Endodermal cell (in vitro differentiated cells): ENCODE measurements at regions not wholly inside any gene's neighbourhood (a gene's known extent, or its start where the extent isn't known, plus 50 kb on each side); places are given as distances from the start of the nearest gene placed in this dataset.

Experiments
- DNase-seq: peaks from one replicate; pipeline ENCODE4 v3.0.0-alpha.2; 2017
- H3K27ac ChIP-seq: 2 replicates; pipeline ENCODE4 v1.5.1; 2013; ENCODE audit warnings: mild to moderate bottlenecking, low read depth, low read length, moderate library complexity
- H3K27me3 ChIP-seq: 2 replicates; pipeline ENCODE4 v1.6.1; 2013; ENCODE audit warnings: mild to moderate bottlenecking, low read length, moderate library complexity; ENCODE audit not compliant: insufficient read depth, control insufficient read depth, poor library complexity, severe bottlenecking
- H3K36me3 ChIP-seq: 2 replicates; pipeline ENCODE4 v1.7.0; 2013; ENCODE audit warnings: mild to moderate bottlenecking, low read length, moderate library complexity; ENCODE audit not compliant: control insufficient read depth, insufficient read depth
- H3K4me1 ChIP-seq: one replicate; pipeline ENCODE4 v1.7.0; 2013; ENCODE audit warnings: low read length; ENCODE audit not compliant: control insufficient read depth, insufficient read depth
- H3K4me3 ChIP-seq: 2 replicates; pipeline ENCODE4 v1.5.1; 2013; ENCODE audit warnings: mild to moderate bottlenecking, low read length, moderate library complexity
- H3K9ac ChIP-seq: 2 replicates; pipeline ENCODE4 v1.6.1; 2013; ENCODE audit warnings: mild to moderate bottlenecking, low read length, moderate library complexity; ENCODE audit not compliant: poor library complexity, severe bottlenecking; ENCODE audit errors: extremely low read depth
- H3K9me3 ChIP-seq: 2 replicates; pipeline ENCODE4 v1.6.1; 2013; ENCODE audit warnings: mild to moderate bottlenecking, low read length, moderate library complexity; ENCODE audit not compliant: control insufficient read depth
- H3K27ac Mint-ChIP-seq: 2 replicates; pipeline ENCODE4 v1.8.0; 2020; ENCODE audit warnings: mixed read lengths
- H3K27me3 Mint-ChIP-seq: 2 replicates; pipeline ENCODE4 v1.8.0; 2021; ENCODE audit warnings: mild to moderate bottlenecking, mixed read lengths; ENCODE audit not compliant: insufficient read depth
- H3K36me3 Mint-ChIP-seq: 2 replicates; pipeline ENCODE4 v1.8.0; 2020; ENCODE audit warnings: low read depth, mixed read lengths
- H3K4me1 Mint-ChIP-seq: 2 replicates; pipeline ENCODE4 v1.8.0; 2020; ENCODE audit warnings: mixed read lengths
- H3K4me3 Mint-ChIP-seq: 2 replicates; pipeline ENCODE4 v1.8.0; 2020; ENCODE audit warnings: mild to moderate bottlenecking, moderate library complexity, mixed read lengths
- H3K9me3 Mint-ChIP-seq: 2 replicates; pipeline ENCODE4 v1.8.0; 2020; ENCODE audit warnings: mild to moderate bottlenecking, mixed read lengths
- WGBS, 2 experiments: methylation state at CpG; one replicate each; pipeline versions ENCODE4 v1.1.5 to v1.1.7; 2013; ENCODE audit warnings: missing lambda C conversion rate in 2 of 2, mixed read lengths in 1 of 2; ENCODE audit not compliant: insufficient coverage in 1 of 2, insufficient read length in 1 of 2; 5-methylcytosine and 5-hydroxymethylcytosine counted together
- TF ChIP-seq, protein P1 (sequence below): fragments of 200-600 bp; sonication (generic); conservative IDR thresholded peaks from 2 replicates; pipeline ENCODE4 v1.5.0; 2021; ENCODE audit warnings: antibody characterized with exemption, mild to moderate bottlenecking

DNA sequence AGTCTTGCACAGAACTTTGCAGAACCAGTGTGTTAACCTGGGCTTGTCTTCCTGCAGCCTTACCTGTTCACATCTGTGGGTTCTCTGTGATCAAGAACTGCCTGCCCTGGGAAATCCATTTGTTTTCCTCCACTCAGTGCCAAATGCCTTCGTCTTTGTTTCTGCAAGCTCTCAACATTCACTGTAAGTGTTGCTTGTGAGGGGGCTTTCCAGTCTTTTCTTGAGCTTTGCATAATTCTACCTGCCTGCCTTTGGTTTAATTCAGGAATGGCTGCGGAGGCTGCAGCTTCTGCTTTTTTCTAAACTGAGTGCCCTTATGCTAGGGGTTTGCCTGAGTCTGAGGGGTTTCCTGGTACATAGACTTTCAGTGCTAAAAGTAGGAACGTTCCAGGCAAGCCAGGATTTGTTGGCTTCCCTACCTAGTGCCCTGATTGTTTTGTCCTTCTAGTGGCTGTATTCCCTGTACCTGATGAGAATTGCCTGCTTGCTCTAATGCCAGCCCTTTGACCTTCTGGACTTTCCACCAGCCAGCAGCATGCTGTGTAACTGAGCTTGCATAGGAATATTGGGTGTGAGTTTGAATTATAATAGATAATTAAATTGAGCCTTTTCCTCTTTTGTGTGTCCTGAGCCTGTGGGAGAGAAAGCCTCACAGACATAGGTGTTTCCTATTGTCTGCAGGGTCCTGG, 96.6 kb upstream of the CLSTN2 start:
- no peaks in the 10 kb centered on the region for H3K4me1 ChIP-seq
- H3K9me3 ChIP-seq, result no peaks in the 10 kb centered on the region
- Mint-ChIP-seq H3K27me3 (peaks cover 2% of the 10 kb centered on the region), H3K27ac (no peak overlapping the region), H3K4me1 (no peaks in the 10 kb centered on the region), H3K36me3 (no peaks in the 10 kb centered on the region), H3K9me3 (no peaks in the 10 kb centered on the region), H3K4me3 (no peak overlapping the region)
- no peak overlapping the region for H3K27ac ChIP-seq
- 71 to 80% methylated on average over 2 to 3 of the region's 3 CpGs for WGBS, 2 experiments
- DNase-seq, result no peak
- H3K36me3 ChIP-seq, result no peaks in the 10 kb centered on the region
- TF ChIP-seq, protein P1, sequence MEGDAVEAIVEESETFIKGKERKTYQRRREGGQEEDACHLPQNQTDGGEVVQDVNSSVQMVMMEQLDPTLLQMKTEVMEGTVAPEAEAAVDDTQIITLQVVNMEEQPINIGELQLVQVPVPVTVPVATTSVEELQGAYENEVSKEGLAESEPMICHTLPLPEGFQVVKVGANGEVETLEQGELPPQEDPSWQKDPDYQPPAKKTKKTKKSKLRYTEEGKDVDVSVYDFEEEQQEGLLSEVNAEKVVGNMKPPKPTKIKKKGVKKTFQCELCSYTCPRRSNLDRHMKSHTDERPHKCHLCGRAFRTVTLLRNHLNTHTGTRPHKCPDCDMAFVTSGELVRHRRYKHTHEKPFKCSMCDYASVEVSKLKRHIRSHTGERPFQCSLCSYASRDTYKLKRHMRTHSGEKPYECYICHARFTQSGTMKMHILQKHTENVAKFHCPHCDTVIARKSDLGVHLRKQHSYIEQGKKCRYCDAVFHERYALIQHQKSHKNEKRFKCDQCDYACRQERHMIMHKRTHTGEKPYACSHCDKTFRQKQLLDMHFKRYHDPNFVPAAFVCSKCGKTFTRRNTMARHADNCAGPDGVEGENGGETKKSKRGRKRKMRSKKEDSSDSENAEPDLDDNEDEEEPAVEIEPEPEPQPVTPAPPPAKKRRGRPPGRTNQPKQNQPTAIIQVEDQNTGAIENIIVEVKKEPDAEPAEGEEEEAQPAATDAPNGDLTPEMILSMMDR, result no peak
- H3K4me3 ChIP-seq, result no peak overlapping the region
- no peak overlapping the region for H3K9ac ChIP-seq
- no peaks in the 10 kb centered on the region for H3K27me3 ChIP-seq

DNA sequence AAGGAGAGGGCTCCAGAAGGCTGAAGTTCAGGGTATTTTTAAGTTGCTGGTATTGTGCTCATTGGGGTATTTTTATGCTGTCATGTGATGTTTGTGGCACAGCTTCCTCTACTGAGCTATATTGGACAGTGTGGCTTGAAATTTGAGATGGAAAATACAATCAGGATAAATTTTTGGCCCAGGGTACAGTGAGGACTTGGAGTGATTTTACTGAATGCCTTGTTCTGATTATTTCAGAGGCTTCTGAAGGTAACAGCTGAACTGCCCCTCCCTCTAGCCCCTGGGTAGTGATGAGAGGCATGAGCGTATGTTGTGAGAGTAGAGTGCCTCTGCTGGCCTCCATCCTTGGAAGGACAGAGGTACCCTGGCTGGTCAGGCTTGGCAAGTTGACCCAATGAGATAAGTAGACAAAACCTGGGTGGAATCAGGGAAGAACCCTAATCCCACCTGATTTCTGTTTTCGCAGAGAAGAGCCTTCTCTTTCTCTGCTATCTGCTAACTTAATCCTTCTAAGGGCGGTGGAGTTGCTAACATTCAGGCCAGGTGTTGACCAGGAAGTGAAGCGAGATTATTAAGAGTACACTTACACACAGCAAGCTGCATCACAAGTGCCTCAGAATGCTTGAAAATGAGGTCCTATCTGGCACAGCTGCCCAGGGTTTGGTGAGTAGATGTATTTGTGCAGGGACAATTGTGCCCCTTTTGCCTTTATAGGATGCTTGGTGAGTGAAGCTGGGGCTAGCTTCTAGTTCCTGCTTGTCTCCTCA, 98.1 kb upstream of the CLSTN2 start:
- no peak for DNase-seq
- Mint-ChIP-seq H3K4me1 (no peaks in the 10 kb centered on the region), H3K27ac (no peak overlapping the region), H3K9me3 (no peaks in the 10 kb centered on the region), H3K4me3 (no peak overlapping the region), H3K36me3 (no peaks in the 10 kb centered on the region), H3K27me3 (peaks cover 2% of the 10 kb centered on the region)
- TF ChIP-seq, protein P1, result no peak
- Histone ChIP-seq H3K9ac (no peak overlapping the region), H3K36me3 (no peaks in the 10 kb centered on the region), H3K27ac (no peak overlapping the region), H3K27me3 (no peaks in the 10 kb centered on the region), H3K4me1 (no peaks in the 10 kb centered on the region), H3K9me3 (no peaks in the 10 kb centered on the region), H3K4me3 (no peak overlapping the region)
- WGBS, 2 experiments, result 90 to 100% methylated on average over 1 to 4 of the region's 4 CpGs

DNA sequence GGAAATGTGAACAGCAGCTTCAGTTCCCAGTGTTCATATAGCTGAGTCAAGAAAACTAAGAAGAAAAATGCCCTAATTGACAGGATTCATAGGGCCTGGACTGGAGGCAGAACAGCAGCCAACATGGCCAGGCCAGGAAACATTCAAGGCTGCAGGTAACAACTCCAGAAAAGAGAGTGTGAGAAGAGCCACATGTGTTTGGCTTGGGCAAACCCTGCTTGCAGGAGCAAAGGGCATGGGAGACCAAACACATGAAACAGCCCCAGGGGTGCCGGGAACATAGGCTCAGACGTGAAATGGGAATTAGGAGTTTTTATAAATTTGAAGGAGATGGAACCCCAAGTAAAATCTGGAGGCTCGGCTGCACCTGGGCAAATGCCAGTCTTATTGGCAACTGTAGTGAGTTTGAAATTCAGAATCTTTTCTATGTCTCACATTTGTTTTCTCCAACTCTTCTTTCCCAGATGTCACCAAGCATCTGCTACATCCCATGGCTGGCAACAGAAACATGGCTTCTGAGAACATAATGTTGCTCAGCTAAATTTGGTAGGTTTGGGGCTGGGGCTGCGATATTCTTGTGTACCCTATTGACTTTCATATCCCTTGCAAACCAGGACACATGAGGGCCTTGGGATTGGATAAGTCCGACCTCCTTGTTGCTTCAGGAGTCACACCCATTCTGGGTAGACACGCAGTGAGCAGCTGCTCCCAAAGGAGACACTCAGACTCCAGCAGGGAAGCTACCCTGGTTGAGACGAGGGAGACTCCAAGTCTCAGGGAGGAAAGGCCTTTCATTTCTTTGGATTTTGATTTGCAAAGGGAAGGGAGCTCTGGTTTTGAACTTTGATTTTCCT, 98.9 kb upstream of the CLSTN2 start:
- H3K27me3 Mint-ChIP-seq, result peaks cover 2% of the 10 kb centered on the region
- no peak overlapping the region for H3K27ac ChIP-seq
- no peaks in the 10 kb centered on the region for H3K9me3 Mint-ChIP-seq
- H3K36me3 ChIP-seq, result no peaks in the 10 kb centered on the region
- H3K9me3 ChIP-seq, result no peaks in the 10 kb centered on the region
- no peaks in the 10 kb centered on the region for H3K4me1 ChIP-seq
- DNase-seq, result no peak
- no peaks in the 10 kb centered on the region for H3K4me1 Mint-ChIP-seq
- no peak overlapping the region for H3K9ac ChIP-seq
- no peak overlapping the region for H3K27ac Mint-ChIP-seq
- no peaks in the 10 kb centered on the region for H3K27me3 ChIP-seq
- no peaks in the 10 kb centered on the region for H3K36me3 Mint-ChIP-seq
- 94 to 97% methylated on average over 5 to 7 of the region's 7 CpGs for WGBS, 2 experiments
- H3K4me3 Mint-ChIP-seq, result no peak overlapping the region
- H3K4me3 ChIP-seq, result no peak overlapping the region
- TF ChIP-seq, protein P1, result no peak
